GM19351 (cell line): ENCODE measurements at regions not wholly inside any gene's neighbourhood (a gene's known extent, or its start where the extent isn't known, plus 50 kb on each side); places are given as distances from the start of the nearest gene placed in this dataset.

Experiments used
- ATAC-seq: cut with Tn5 transposase; IDR thresholded peaks from one replicate; pipeline ENCODE4 v1.9.1; 2021; ENCODE audit warnings: mild to moderate bottlenecking, moderate library complexity; ENCODE audit not compliant: unreplicated experiment

DNA sequence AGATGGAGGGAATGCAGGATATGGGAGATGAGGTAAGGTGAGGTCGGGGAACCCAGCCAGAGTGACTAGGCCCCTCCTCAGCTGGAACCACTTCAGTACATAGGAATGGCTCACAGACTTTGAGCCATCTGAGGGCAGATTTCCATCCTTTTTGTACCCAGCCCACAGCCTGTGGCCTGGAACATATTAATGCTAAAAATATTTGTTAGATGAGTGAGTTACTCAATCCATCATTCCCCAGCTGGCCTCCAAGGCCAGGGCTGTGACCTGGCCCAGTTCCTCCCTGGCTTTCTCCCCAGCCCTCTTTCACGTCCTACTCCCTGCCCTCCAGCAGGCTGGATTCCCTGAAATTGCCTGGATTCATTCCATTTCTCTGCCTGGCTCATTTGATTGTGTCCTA is 57.2 kb upstream of the PRDM11 start:
- no peak for ATAC-seq

DNA sequence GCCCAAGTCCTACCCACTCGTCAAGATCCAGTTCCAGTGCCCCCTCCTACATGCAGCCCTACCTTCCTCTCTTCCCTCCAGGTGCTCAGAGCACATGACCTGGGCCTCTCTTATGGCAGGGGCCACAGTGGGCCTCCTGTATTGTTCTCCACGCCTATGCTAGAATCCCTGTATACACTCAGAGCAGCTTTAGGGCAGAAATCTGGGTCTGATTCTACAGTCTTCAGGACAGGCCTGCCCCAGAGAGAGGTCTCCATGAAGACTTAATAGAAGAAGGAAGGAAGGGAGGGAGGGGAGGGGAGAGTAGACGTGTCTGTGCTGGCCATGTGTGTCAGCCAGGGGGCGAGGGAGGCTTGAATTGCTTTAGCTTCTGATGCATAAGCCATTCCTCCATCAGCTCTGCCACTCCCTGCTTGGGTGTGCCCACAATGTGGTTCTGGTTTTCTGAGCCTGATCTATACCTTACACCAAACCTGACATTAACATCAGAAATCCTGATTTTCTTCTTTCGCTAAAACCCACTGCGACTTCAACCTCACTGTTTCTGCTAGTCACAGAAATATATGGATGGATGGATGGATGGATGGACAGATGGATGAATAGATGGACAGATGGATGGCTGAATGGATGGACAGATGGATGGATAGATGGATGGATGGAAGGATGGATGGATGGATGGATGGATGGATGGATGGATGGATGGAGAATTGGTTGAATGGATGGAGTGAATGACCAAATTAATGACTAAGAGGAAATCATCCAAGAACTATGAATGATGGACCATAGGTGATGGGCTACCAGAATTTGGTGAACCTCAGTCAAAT is 56.6 kb upstream of the PRDM11 start:
- ATAC-seq = no peak

DNA sequence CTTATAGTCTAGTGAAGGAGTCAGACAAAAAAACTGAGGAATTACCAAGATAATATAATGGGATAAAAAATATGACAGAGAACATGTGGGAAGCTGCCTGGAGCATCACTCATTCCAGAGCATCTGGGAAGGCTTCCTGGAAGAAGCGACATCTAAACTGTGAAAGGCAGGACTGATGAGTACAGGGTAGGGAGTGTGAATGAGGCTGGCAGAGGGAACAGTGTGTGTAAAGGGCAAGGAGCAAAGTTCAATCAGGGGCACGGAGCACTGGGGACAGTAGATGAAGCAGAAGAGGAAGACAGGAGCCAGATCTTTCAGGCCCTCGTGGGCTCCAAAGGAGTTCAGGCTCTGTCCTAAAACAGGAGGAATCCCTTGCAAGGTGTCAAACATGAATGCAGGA is 55.8 kb upstream of the PRDM11 start:
- no peak for ATAC-seq

DNA sequence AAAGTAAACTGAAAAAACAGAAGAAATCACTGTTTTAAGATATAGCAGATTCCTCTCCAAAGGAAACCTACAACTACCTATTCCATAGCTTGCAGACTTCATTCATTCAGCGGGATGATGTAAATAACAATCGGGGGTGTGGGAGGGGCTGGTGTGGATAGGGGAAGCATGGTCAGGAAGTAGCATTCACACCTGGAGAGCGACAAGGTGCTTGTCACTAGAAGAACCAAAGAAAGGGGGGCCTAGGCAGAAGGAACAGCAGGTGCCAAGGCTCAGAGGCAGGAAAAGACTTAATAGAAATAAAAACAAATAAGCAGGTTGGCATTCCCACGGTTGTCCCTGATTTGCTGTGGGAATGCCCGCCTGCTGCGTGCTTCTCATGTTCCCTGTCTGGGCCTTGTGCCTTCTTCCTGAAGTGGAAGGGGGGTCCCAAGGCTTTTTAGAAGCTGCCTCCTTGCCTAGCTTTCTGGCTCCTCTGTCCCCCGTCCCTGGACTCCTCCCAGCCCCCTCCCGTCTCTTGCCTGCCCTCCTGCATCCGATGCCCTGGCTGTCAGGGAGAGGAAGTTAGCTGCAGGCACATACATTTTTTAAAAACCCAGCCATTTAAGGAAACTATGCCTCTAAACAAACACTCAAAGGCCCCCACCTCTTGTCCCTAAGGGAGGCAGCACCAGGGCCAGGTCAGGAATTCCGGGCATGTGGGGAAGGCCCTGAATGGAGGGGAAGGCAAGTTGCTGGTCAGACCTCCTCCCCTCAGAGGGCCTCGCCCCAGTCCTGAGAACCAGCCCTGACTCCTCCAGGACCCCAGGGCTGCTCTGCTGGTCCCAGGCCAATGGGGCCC is 54.7 kb upstream of the PRDM11 start:
- ATAC-seq = no peak

DNA sequence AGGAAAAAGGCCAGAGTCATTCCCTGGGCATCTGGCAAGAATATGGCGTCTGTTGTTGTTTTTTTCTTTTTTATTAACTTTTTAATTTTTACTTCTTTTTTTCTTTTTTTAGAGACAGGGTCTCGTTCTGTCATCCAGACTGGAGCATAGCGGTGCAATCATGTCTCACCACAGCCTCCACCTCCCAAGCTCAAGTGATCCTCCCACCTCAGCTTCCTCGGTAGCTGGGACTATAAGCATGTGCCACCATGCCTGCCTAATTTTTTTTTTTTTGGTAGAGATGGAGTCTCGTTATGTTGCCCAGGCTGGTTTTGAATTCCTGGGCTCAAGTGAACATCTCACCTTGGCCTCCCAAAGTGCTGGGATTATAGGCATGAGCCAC is 54.0 kb upstream of the PRDM11 start:
- no peak for ATAC-seq

DNA sequence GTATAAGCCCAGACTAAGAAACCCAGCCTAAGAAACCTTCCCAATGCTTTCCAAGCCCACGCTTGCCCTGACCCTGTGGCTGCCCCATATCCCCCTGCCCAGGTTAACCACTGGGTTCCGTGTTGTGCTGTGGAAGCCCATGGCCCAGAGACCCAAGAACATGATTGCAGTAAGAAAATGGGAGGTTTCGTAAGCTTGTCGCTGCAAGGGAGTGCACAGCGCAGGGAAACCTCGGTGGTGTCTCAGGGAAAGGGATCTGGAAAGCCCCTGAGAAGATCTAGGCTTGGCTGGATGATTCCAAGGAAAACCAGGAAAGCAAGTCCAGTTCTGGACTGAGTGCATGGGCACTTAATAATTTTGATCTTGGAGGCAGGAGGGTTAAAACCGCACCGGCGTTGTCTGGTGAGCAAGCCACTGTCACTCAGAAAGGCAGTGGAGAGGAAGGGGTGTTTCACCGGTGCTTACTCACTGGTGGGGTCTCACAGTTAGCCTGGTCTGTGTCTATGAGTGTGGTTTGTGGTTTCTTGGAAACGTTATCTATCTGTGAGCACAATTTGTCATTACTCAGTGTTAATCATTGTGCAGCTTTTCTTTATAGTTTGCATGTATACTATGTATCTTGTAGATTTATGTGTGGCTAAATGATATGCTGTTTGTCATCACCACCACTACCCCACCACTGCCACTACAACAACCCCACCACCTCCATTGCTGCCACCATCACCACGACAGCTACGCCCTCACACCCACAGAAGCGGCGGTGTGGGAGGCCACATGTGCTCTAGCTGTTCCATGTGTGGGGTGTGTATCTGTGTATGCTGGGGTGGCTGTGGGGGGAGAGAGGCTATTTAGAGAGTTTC is 53.3 kb upstream of the PRDM11 start:
- no peak for ATAC-seq

DNA sequence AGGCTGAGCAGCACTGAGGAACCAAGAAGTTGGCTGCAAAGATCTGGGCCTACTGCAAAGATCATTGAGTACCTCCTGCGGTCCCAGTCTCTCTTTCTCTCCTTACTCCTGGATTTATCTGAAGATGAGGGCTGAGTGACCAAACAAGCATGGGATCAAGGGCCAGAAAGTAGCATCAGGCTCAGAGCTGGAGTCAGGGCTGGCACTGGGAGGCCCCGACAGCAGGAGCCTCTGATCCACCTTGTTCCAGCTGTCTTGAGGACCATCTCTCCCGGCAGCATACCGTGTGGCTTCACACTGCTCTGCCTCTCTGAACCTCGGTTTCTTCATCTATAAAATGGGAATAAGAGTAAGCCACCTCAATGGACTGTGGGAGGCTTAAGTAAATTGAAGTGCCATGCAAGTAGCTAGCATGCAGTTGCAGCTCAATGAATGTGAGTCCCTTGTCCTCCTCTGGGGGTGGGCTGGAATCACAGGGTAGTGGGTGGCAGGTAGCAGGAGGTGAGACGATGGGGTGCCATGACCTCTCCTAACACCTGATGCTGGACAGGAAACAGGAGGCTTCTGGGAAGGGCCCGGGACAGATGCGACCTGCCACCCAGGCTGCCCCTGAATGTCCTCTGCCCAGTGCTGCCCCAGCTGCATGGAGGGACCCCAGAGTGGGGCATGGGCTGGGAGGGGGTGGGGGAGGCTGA is 52.5 kb upstream of the PRDM11 start:
- no peak for ATAC-seq

DNA sequence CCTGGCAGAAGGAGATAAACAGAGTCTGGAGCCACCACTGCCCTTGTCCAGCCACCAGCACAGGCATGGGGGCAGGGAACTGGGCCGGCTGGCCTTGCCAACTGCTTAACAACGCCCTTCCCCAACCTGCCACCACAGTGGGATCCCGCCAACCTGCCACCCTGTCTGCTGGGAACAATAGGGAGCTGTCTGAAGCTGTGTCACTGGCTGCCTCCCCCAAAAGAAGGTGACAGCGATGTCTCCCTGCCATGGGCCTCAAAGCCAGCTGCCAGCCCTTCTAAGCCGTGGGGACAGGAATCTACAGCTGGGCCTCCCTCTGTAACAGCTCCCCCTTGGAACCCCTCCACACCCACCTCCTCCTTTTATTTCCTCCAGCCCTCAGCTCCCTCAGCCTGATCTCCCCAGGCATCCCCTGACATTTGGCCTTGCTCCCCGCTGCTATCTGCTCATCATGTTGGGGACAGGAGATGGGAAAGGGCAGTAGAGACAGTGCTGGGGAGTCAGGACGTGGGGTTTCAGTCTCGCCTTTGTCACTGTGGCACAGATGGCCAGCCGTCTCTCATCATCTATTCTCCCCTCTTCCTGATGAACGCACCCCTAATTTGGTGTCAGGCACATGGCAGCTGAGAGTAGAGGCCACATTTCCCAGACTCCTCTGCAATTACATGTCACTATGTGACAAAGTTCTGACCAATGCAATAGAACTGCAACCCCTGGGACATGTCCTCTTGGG is 51.3 kb upstream of the PRDM11 start:
- ATAC-seq = no peak

DNA sequence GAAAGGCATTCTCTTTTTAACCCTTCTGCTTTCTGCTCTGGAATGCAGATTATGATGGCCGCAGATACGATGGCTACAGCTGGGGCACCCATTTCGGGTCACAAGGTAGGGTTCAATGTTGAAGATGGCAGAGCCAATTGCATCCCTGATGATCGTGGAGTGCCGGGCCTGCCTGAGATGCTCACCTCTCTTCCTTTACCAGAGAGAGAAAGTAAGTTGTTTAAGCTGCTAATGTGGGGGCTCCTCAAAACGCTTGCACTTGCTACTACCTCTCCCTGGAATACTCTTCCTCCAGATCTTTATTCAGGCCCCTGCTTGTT is 50.8 kb upstream of the PRDM11 start:
- no peak for ATAC-seq

DNA sequence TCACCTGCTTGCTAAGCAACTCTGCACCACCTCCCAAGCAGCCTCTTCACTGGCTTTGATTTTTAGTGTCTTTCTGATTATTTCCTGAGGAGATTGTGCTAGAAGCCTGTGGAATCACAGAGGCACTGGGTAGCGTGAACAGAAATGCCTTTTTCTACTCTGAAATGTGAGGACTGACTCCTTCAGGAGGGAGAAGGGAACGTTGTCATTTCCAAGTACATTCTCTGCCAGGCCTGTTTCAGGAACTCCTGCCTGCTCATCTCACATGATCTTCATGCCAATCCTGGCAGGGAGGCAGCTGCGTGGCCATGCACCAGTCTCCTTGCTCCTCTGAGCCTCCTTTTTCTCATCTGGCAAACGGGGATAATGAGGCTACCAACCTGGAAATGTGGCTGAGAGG is 49.8 kb upstream of the PRDM11 start:
- no peak for ATAC-seq
